Suprapubic skin (tissue), 4 donors: ENCODE measurements at regions not wholly inside any gene's neighbourhood (a gene's known extent, or its start where the extent isn't known, plus 50 kb on each side); places are given as distances from the start of the nearest gene placed in this dataset.

Experiments used
- DNase-seq, 2 donors: peaks; one replicate each; pipeline ENCODE4 v3.0.0-alpha.2; 2019; ENCODE audit warnings: low spot score in 2 of 2
- H3K27ac ChIP-seq: fragments of 200-600 bp; sonication (generic); one replicate; pipeline ENCODE4 v1.5.1; 2019
- H3K27me3 ChIP-seq: fragments of 200-600 bp; sonication (generic); one replicate; pipeline ENCODE4 v1.5.1; 2019
- H3K36me3 ChIP-seq: fragments of 200-600 bp; sonication (generic); one replicate; pipeline ENCODE4 v1.5.1; 2019
- H3K4me1 ChIP-seq: fragments of 200-600 bp; sonication (generic); one replicate; pipeline ENCODE4 v1.5.1; 2019
- H3K4me3 ChIP-seq: fragments of 200-600 bp; sonication (generic); one replicate; pipeline ENCODE4 v1.5.1; 2019; ENCODE audit warnings: mild to moderate bottlenecking
- H3K9me3 ChIP-seq: fragments of 200-600 bp; sonication (generic); one replicate; pipeline ENCODE4 v1.5.1; 2019
- CTCF ChIP-seq, 2 donors: fragments of 200-600 bp in 1 of 2; fragments of 450-650 bp in 1 of 2; sonication (generic) in 1 of 2; IDR thresholded peaks; one replicate each; pipeline ENCODE4 v1.5.1; 2016 to 2019; ENCODE audit warnings: antibody characterized with exemption in 2 of 2, mild to moderate bottlenecking in 1 of 2, moderate library complexity in 1 of 2
- EP300 ChIP-seq: sonication (generic); formaldehyde crosslinking; IDR thresholded peaks from one replicate; pipeline ENCODE4 v1.6.1; 2017; ENCODE audit warnings: antibody characterized with exemption
- POLR2A ChIP-seq, 2 donors: fragments of 450-650 bp; IDR thresholded peaks; one replicate each; pipeline ENCODE4 v1.6.1; 2017; ENCODE audit warnings: antibody characterized with exemption in 2 of 2, mild to moderate bottlenecking in 2 of 2, moderate library complexity in 2 of 2
- POLR2AphosphoS5 ChIP-seq, 3 donors: sonication (generic); formaldehyde crosslinking; IDR thresholded peaks; one replicate each; pipeline ENCODE4 v1.6.1; 2017; ENCODE audit warnings: antibody characterized with exemption in 3 of 3
- WGBS: methylation state at CpG from one replicate; pipeline ENCODE4 v1.1.5; 2018; 5-methylcytosine and 5-hydroxymethylcytosine counted together

- 79% methylated on average over 2 of the region's 2 CpGs for WGBS
- Histone ChIP-seq H3K4me1 (no peaks in the 10 kb centered on the region), H3K9me3 (no peaks in the 10 kb centered on the region), H3K27me3 (no peaks in the 10 kb centered on the region), H3K27ac (no peak overlapping the region), H3K4me3 (no peak overlapping the region), H3K36me3 (no peaks in the 10 kb centered on the region)
- TF ChIP-seq POLR2A (IDR thresholded peaks at IDR 0.05) (no peak), EP300 (no peak), CTCF (IDR thresholded peaks at IDR 0.05) (no peak), POLR2AphosphoS5 (IDR thresholded peaks at IDR 0.05) (no peak)
- no peak for DNase-seq
These were observed 558.2 kb downstream of the CDH26 start for GRCh38 chr20:60516442-60516841.

GRCh38 chr20:60518022-60518421 is 559.8 kb downstream of the CDH26 start:
- 85% methylated on average over 1 of the region's 1 CpG for WGBS
- Histone ChIP-seq H3K4me1 (no peaks in the 10 kb centered on the region), H3K9me3 (no peaks in the 10 kb centered on the region), H3K36me3 (no peaks in the 10 kb centered on the region), H3K27ac (no peak overlapping the region), H3K4me3 (no peak overlapping the region), H3K27me3 (no peaks in the 10 kb centered on the region)
- no peak for DNase-seq
- TF ChIP-seq POLR2A (IDR thresholded peaks at IDR 0.05) (no peak), EP300 (no peak)

- H3K36me3 ChIP-seq, result no peaks in the 10 kb centered on the region
- H3K27me3 ChIP-seq, result no peaks in the 10 kb centered on the region
- DNase-seq, result no peak
- WGBS, result 91% methylated on average over 2 of the region's 2 CpGs
- no peak for TF ChIP-seq EP300
- TF ChIP-seq POLR2AphosphoS5 (IDR thresholded peaks at IDR 0.05), result no peak
- TF ChIP-seq POLR2A (IDR thresholded peaks at IDR 0.05), result no peak
- H3K9me3 ChIP-seq, result no peaks in the 10 kb centered on the region
- no peaks in the 10 kb centered on the region for H3K4me1 ChIP-seq
- no peak overlapping the region for H3K4me3 ChIP-seq
- no peak overlapping the region for H3K27ac ChIP-seq
These were observed 567.2 kb downstream of the CDH26 start for GRCh38 chr20:60525397-60525796.

- H3K4me3 ChIP-seq, result no peak overlapping the region
- H3K4me1 ChIP-seq, result no peaks in the 10 kb centered on the region
- H3K9me3 ChIP-seq, result no peaks in the 10 kb centered on the region
- TF ChIP-seq POLR2A (IDR thresholded peaks at IDR 0.05) (no peak), POLR2AphosphoS5 (IDR thresholded peaks at IDR 0.05) (no peak), CTCF (IDR thresholded peaks at IDR 0.05) (no peak), EP300 (no peak)
- no peaks in the 10 kb centered on the region for H3K36me3 ChIP-seq
- no peak for DNase-seq
- H3K27ac ChIP-seq, result no peak overlapping the region
- H3K27me3 ChIP-seq, result no peaks in the 10 kb centered on the region
- 66% methylated on average over 7 of the region's 7 CpGs for WGBS
These were observed 569.4 kb downstream of the CDH26 start for GRCh38 chr20:60527656-60528055.

GRCh38 chr20:60528141-60528540 is 569.9 kb downstream of the CDH26 start:
- Histone ChIP-seq H3K36me3 (no peaks in the 10 kb centered on the region), H3K4me1 (no peaks in the 10 kb centered on the region), H3K27ac (no peak overlapping the region), H3K4me3 (no peak overlapping the region), H3K27me3 (no peaks in the 10 kb centered on the region), H3K9me3 (no peaks in the 10 kb centered on the region)
- no peak for TF ChIP-seq POLR2AphosphoS5 (IDR thresholded peaks at IDR 0.05)
- no peak for TF ChIP-seq POLR2A (IDR thresholded peaks at IDR 0.05)
- no peak for TF ChIP-seq EP300
- TF ChIP-seq CTCF (IDR thresholded peaks at IDR 0.05), result no peak
- WGBS, result 93% methylated on average over 4 of the region's 5 CpGs
- DNase-seq, result no peak

- WGBS, result 83% methylated on average over 5 of the region's 5 CpGs
These were observed 570.9 kb downstream of the CDH26 start for GRCh38 chr20:60529149-60529548.

More at GRCh38 chr20:60529149-60529548, 570.9 kb downstream of the CDH26 start:
- Histone ChIP-seq H3K4me3 (no peak overlapping the region), H3K27ac (no peak overlapping the region), H3K36me3 (no peaks in the 10 kb centered on the region), H3K4me1 (no peaks in the 10 kb centered on the region), H3K9me3 (no peaks in the 10 kb centered on the region), H3K27me3 (no peaks in the 10 kb centered on the region)
- no peak for DNase-seq
- TF ChIP-seq POLR2A (IDR thresholded peaks at IDR 0.05) (no peak), POLR2AphosphoS5 (IDR thresholded peaks at IDR 0.05) (no peak), CTCF (IDR thresholded peaks at IDR 0.05) (no peak), EP300 (no peak)
